SK-N-SH (cell line): ENCODE measurements at regions not wholly inside any gene's neighbourhood (a gene's known extent, or its start where the extent isn't known, plus 50 kb on each side); places are given as distances from the start of the nearest gene placed in this dataset.

Source experiments
- CTCF ChIP-seq: fragments of 200-600 bp; sonication (generic); IDR thresholded peaks from 2 replicates; pipeline ENCODE4 v1.6.1; 2017; ENCODE audit warnings: antibody characterized with exemption, mild to moderate bottlenecking, moderate library complexity
- EP300 ChIP-seq, 2 experiments: IDR thresholded peaks; 2 replicates each; pipeline versions ENCODE4 v1.4.0 to v1.6.1; 2012; ENCODE audit warnings: borderline replicate concordance in 1 of 2, low read depth in 1 of 2, low read length in 1 of 2
- MAX ChIP-seq: IDR thresholded peaks from 2 replicates; pipeline ENCODE4 v1.4.0; 2012; ENCODE audit warnings: low read depth
- MXI1 ChIP-seq: IDR thresholded peaks from 2 replicates; pipeline ENCODE4 v1.6.1; 2012; ENCODE audit warnings: mild to moderate bottlenecking, low read depth, low read length, improper control_type of control experiment
- NRF1 ChIP-seq: IDR thresholded peaks from 2 replicates; pipeline ENCODE4 v1.6.1; 2012; ENCODE audit warnings: low read depth, mild to moderate bottlenecking, low read length
- POLR2AphosphoS5 ChIP-seq: IDR thresholded peaks from 2 replicates; pipeline ENCODE4 v1.6.1; 2012; ENCODE audit warnings: low read depth, low read length

- TF ChIP-seq CTCF (no peak), NRF1 (no peak), MXI1 (no peak), MAX (no peak), EP300 (IDR thresholded peaks at IDR 0.05; ENCODE audit: borderline replicate concordance in 1 of 2, low read depth in 1 of 2, low read length in 1 of 2) (no peak), POLR2AphosphoS5 (no peak)
Measured at GRCh38 chr13:66036024-66036614, 1194.0 kb downstream of the PCDH9 start.
